Fibroblast of mammary gland (primary cell): ENCODE measurements at regions not wholly inside any gene's neighbourhood (a gene's known extent, or its start where the extent isn't known, plus 50 kb on each side); places are given as distances from the start of the nearest gene placed in this dataset.

Experiments
- DNase-seq: peaks from one replicate; pipeline ENCODE4 v3.0.0-alpha.2; 2010; ENCODE audit warnings: low read depth
- H3K4me3 ChIP-seq: 2 replicates; pipeline ENCODE4 v1.5.1; 2011; ENCODE audit warnings: low read depth, mild to moderate bottlenecking, low read length, moderate library complexity; ENCODE audit not compliant: control insufficient read depth
- TF ChIP-seq, protein P1 (sequence below): conservative IDR thresholded peaks from 2 replicates; pipeline ENCODE4 v1.5.1; 2011; ENCODE audit warnings: low read depth, low read length, inconsistent platforms; ENCODE audit not compliant: control insufficient read depth, insufficient read depth

DNA sequence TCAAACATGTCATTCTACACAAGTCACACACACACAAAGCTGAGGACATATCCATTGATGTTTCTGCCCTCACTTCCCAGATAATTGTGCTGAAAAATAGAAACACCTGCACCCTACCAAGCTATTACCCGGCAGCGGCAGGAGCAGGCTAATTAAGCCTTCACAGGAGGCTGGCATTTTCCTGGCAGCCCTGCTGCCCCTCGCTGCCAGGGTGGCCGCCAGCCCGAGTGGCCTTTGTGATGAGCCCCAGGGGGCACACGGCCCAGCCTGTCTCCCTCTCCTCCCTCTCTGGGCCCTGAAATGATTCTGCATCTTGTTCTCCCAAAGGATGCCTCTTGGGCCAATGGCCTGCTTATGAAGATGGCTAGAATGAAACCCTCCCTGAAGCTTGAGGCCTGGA lies 76.2 kb upstream of the TP53I11 start:
- DNase-seq, result no peak
- H3K4me3 ChIP-seq, result no peak overlapping the region
- TF ChIP-seq, protein P1, sequence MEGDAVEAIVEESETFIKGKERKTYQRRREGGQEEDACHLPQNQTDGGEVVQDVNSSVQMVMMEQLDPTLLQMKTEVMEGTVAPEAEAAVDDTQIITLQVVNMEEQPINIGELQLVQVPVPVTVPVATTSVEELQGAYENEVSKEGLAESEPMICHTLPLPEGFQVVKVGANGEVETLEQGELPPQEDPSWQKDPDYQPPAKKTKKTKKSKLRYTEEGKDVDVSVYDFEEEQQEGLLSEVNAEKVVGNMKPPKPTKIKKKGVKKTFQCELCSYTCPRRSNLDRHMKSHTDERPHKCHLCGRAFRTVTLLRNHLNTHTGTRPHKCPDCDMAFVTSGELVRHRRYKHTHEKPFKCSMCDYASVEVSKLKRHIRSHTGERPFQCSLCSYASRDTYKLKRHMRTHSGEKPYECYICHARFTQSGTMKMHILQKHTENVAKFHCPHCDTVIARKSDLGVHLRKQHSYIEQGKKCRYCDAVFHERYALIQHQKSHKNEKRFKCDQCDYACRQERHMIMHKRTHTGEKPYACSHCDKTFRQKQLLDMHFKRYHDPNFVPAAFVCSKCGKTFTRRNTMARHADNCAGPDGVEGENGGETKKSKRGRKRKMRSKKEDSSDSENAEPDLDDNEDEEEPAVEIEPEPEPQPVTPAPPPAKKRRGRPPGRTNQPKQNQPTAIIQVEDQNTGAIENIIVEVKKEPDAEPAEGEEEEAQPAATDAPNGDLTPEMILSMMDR, result no peak

DNA sequence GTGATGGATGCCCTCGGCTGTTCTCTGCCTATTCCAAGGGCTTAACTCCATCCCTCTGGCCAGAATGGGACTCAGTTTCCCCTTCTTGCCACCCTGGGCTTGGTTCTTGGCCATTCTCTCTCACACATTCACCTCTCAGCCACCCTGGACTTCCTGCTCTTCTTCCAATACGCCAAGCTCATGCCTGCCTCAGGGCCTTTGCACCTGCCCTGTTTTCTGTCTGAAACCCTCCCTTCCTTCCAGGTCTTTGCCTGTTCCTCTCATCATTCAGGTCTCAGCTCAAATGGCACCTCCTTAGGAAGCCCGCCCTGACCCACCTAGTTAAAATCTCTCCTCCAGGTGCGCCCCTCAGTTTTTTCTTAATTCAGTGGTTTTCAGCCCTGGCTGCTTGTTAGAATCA lies 76.6 kb upstream of the TP53I11 start:
- no peak overlapping the region for H3K4me3 ChIP-seq
- DNase-seq, result no peak
- TF ChIP-seq, protein P1, result no peak

DNA sequence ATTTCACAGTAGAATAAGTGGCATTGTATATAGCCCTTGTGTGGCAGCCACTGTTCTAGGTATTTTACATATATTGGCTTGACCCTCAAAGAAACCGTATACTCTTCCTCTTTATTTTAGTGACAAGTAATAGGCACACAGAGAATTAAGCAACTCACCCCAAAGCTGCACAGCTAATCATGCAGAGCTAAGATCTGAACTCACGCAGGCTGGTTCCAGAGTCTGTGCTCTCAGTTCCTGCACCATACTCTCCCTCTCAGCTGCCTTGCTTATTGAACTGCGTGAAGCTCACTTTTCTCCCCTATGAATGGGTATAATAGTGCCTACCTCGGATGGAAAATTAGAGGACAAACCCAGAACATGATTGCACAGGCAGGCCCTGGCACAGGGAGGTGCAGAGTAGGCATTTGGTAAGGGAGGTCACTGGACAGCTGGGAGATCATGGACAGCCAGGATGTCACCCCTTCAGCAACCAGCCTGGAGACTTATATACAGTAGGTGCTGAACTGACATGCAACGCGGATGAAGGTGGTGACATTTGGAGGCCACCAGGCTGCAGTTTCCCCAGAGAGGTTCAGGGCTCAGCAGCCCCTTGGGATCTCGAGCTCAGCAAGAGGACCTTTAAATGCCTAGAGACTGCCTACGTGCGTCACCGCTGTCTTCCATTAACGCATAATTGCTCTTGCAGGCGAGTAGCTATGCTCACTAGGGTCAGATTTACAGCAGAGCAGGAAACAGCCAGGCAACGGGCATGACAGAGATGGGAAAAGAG lies 78.4 kb upstream of the TP53I11 start:
- no peak for DNase-seq
- TF ChIP-seq, protein P1, result no peak

DNA sequence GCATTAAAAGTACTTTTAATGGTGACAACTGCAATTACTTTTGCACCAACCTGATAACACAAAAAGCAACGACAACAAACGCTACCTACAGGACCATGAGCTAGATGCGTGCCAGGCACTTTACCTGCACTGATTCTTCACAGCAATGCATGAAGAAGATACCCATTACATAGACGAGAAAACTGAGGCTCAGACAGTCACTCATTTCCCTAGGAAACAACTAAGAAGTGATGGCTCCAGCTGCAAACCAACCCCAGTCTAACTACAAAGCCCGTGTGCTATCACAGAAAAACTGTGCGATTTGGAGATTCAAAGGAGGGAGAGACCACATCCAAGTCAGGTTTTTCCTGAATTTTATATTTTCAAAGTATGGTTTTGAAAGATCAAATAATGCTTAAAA lies 80.1 kb upstream of the TP53I11 start:
- TF ChIP-seq, protein P1, result no peak
- no peak for DNase-seq
- H3K4me3 ChIP-seq, result no peak overlapping the region

More for the DNA sequence above, 78.4 kb upstream of the TP53I11 start:
- no peak overlapping the region for H3K4me3 ChIP-seq

DNA sequence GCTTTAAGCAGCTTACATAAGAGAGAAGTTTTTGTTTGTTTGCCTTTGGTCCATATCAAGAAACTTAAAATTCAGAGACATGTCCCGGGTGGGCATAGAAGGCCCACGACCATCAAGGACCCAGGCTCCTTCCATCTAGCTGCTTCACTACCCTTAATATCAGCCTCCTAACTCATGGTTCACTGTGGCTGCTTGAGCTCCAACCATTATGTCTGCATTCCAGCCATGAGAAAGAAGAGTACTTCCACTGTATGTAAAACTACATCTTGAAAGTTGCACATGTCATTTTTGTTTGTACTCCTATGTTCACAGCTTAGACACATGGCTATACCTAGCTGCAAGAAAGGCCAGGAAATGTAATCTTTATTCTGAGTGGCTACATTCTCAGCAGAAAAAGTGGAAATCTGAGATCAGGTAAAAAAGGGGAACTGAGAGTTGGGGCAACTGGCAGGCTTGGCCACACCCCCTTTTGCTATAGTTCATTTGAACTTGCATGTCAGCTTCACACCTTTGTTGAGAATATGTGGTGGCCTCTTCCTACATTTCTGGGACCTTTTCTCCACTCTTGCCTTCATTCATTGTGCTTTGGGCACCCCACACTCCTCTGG lies 81.3 kb upstream of the TP53I11 start:
- TF ChIP-seq, protein P1, result no peak
- no peak overlapping the region for H3K4me3 ChIP-seq
- DNase-seq, result no peak

DNA sequence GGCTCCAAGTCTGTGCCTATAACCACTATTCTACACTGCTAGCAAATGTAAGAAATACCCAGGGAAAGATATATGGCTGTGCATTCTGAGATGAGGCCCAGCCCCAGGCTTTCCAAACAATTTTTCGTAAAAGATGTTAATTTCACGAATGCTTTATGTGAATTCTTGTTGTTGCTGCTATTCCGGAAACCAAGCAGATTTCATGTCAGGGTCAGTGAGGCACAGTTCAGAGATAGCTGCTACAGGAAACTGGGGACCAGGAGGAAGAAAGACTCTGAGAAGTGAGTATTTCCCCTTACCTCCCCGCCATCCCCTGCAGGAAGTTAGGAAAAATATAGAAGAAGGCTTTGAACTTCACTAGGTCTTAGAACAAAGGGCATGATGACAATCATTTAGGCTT lies 84.7 kb upstream of the TP53I11 start:
- TF ChIP-seq, protein P1, result no peak
- DNase-seq, result no peak
- no peak overlapping the region for H3K4me3 ChIP-seq

DNA sequence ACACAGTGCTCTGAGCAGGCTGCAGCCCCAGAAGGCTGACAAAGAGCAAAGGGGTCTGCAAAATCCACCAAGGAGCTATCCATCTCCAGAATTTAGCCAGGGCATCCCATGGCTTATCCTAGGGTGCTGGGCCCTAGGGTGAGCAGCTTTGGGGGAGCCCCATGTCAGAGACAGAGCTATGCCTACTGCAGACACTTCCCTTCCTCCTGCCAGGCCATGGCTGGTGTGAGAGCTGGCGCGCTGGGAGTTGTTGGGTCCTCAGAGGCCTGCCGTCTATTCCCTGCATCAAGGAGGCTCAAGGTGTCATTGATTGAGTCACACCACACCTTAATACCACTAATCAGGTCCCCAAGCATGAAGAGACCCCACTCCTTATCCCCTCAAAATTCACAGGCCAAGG lies 85.3 kb upstream of the TP53I11 start:
- no peak overlapping the region for H3K4me3 ChIP-seq
- TF ChIP-seq, protein P1, result no peak
- DNase-seq, result no peak
